ENCODE measurements at regions not wholly inside any gene's neighbourhood (a gene's known extent, or its start where the extent isn't known, plus 50 kb on each side); places are given as distances from the start of the nearest gene placed in this dataset.
"Not testable (repeated sequence)": the region's sequence is repeated elsewhere in the genome, so short reads cannot be mapped to it uniquely, and the experiment has no call there.

GRCh38 chr12:83271201-83271600, 584.5 kb downstream of the TMTC2 start:
- H3K36me3 ChIP-seq = no peaks in the 10 kb centered on the region
- TF ChIP-seq CTCF (IDR thresholded peaks at IDR 0.05; ENCODE audit: low read depth, low read length) = no peak
- no peak overlapping the region for H3K27ac ChIP-seq
- DNase-seq = no peak
- H3K4me3 ChIP-seq (ENCODE audit: low read depth, low read length) = no peak overlapping the region
- H3K9me3 ChIP-seq (ENCODE audit: severe bottlenecking) = no peaks in the 10 kb centered on the region
- H3K27me3 ChIP-seq (ENCODE audit: insufficient read depth, low read depth, severe bottlenecking) = no peaks in the 10 kb centered on the region

- no peaks in the 10 kb centered on the region for H3K36me3 ChIP-seq
- no peak overlapping the region for H3K4me3 ChIP-seq (ENCODE audit: low read depth, low read length)
- no peaks in the 10 kb centered on the region for H3K9me3 ChIP-seq (ENCODE audit: severe bottlenecking)
- no peak overlapping the region for H3K27ac ChIP-seq
- no peak for DNase-seq
- no peaks in the 10 kb centered on the region for H3K27me3 ChIP-seq (ENCODE audit: insufficient read depth, low read depth, severe bottlenecking)
- TF ChIP-seq CTCF (IDR thresholded peaks at IDR 0.05; ENCODE audit: low read depth, low read length) = no peak
Observed at GRCh38 chr12:83265808-83266207, 579.1 kb downstream of the TMTC2 start.

GRCh38 chr12:83261998-83262397, 575.3 kb downstream of the TMTC2 start:
- H3K27me3 ChIP-seq (ENCODE audit: insufficient read depth, low read depth, severe bottlenecking) = no peaks in the 10 kb centered on the region
- no peak overlapping the region for H3K4me3 ChIP-seq (ENCODE audit: low read depth, low read length)
- no peak overlapping the region for H3K27ac ChIP-seq
- no peaks in the 10 kb centered on the region for H3K36me3 ChIP-seq
- DNase-seq = no peak
- H3K9me3 ChIP-seq (ENCODE audit: severe bottlenecking) = no peaks in the 10 kb centered on the region
- TF ChIP-seq CTCF (IDR thresholded peaks at IDR 0.05; ENCODE audit: low read depth, low read length) = 0 out of 2 replicates have a peak, but pooled peaks have one; percentile 15

DNA sequence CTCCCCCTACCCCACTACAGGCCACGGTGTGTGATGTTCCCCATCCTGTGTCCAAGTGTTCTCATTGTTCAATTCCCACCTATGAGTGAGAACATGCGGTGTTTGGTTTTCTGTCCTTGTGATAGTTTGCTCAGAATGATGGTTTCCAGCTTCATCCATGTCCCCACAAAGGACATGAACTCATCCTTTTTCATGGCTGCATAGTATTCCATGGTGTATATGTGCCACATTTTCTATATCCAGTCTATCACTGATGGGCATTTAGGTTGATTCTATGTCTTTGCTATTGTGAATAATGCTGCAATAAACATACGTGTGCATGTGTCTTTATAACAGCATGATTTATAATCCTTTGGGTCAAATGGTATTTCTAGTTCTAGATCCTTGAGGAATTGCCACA, 573.4 kb downstream of the TMTC2 start:
- H3K4me3 ChIP-seq (ENCODE audit: low read depth, low read length); H3K9me3 ChIP-seq (ENCODE audit: severe bottlenecking); H3K27me3 ChIP-seq (ENCODE audit: insufficient read depth, low read depth, severe bottlenecking); H3K27ac ChIP-seq; DNase-seq; H3K36me3 ChIP-seq: not testable (repeated sequence)

DNA sequence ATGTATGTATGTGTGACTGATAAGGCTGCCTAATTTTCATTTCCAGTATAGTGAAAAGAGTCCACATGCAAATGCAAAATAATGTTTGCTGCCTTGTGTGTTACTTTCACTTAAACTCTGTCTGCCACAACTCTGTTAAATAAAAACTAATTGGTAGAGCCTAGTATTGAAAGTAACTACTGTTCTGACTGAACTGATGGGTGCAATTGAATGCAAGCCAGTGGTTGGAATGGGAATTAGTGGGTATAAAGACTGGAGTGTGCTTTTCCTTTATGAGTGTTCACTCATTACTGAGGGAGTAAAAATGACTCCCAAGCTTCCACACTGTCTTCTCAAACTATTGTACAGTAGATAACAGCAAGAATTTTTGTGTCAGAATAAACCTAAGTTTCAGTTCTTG, 571.0 kb downstream of the TMTC2 start:
- H3K4me3 ChIP-seq (ENCODE audit: low read depth, low read length) = no peak overlapping the region
- no peak for DNase-seq
- H3K27ac ChIP-seq = no peak overlapping the region
- H3K27me3 ChIP-seq (ENCODE audit: insufficient read depth, low read depth, severe bottlenecking) = no peaks in the 10 kb centered on the region
- H3K36me3 ChIP-seq = no peaks in the 10 kb centered on the region
- TF ChIP-seq CTCF (IDR thresholded peaks at IDR 0.05; ENCODE audit: low read depth, low read length) = no peak
- H3K9me3 ChIP-seq (ENCODE audit: severe bottlenecking) = no peaks in the 10 kb centered on the region

DNA sequence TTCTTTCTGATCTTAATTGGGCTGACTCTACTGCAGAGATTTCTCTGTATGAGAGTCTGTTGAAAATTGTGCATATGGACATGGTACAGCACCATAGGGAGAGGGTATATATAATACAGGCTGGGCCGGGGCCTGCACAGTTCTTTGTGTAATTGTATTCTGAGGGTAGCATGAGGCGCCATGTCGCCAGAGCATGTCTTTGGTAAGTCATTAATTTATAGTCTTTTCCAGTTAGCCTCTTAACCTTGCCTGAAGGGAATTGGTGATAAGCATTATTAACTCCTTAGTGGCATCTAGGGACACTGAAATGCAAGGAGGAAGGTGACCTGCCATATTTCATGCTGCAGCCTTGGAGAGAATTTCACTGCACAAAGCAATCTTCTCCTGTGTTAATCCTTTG, 569.9 kb downstream of the TMTC2 start:
- no peaks in the 10 kb centered on the region for H3K36me3 ChIP-seq
- no peak for TF ChIP-seq CTCF (IDR thresholded peaks at IDR 0.05; ENCODE audit: low read depth, low read length)
- H3K27ac ChIP-seq = peak overlapping the region; percentile 64
- H3K4me3 ChIP-seq (ENCODE audit: low read depth, low read length) = no peak overlapping the region
- H3K9me3 ChIP-seq (ENCODE audit: severe bottlenecking) = no peaks in the 10 kb centered on the region
- peak; percentile 62 for DNase-seq
- H3K27me3 ChIP-seq (ENCODE audit: insufficient read depth, low read depth, severe bottlenecking) = no peaks in the 10 kb centered on the region

All from WERI-Rb-1 (cell line).